ENCODE measurements at regions not wholly inside any gene's neighbourhood (a gene's known extent, or its start where the extent isn't known, plus 50 kb on each side); places are given as distances from the start of the nearest gene placed in this dataset.

- no peaks in the 10 kb centered on the region for H3K4me1 ChIP-seq
- no peaks in the 10 kb centered on the region; the same call in 1 of the 2 replicates for H3K9me3 ChIP-seq
- no peak overlapping the region for H3K4me3 ChIP-seq (ENCODE audit: low read depth, low read length)
- H3K36me3 ChIP-seq, result no peaks in the 10 kb centered on the region
- TF ChIP-seq CTCF (IDR thresholded peaks at IDR 0.05; ENCODE audit: low read depth, low read length), result no peak
- H3K27me3 ChIP-seq, result no peaks in the 10 kb centered on the region
- DNase-seq, result no peak
Measured at GRCh38 chr2:11009891-11010290, 98.2 kb downstream of the KCNF1 start.

- H3K27me3 ChIP-seq, result no peaks in the 10 kb centered on the region
- no peaks in the 10 kb centered on the region for H3K4me1 ChIP-seq
- TF ChIP-seq CTCF (IDR thresholded peaks at IDR 0.05; ENCODE audit: low read depth, low read length), result no peak
- H3K36me3 ChIP-seq, result no peaks in the 10 kb centered on the region
- H3K9me3 ChIP-seq, result no peaks in the 10 kb centered on the region; the same call in 1 of the 2 replicates
- no peak for DNase-seq
- H3K4me3 ChIP-seq (ENCODE audit: low read depth, low read length), result no peak overlapping the region
Measured at GRCh38 chr2:11011359-11011758, 99.6 kb downstream of the KCNF1 start.

- H3K36me3 ChIP-seq, result no peaks in the 10 kb centered on the region
- no peak overlapping the region for H3K4me3 ChIP-seq (ENCODE audit: low read depth, low read length)
- TF ChIP-seq CTCF (IDR thresholded peaks at IDR 0.05; ENCODE audit: low read depth, low read length), result no peak
- no peak for DNase-seq
- no peaks in the 10 kb centered on the region; the same call in 1 of the 2 replicates for H3K9me3 ChIP-seq
- no peaks in the 10 kb centered on the region for H3K27me3 ChIP-seq
- no peaks in the 10 kb centered on the region for H3K4me1 ChIP-seq
Measured at GRCh38 chr2:11012131-11012693, 100.5 kb downstream of the KCNF1 start.

GRCh38 chr2:11013196-11013595 is 101.5 kb downstream of the KCNF1 start:
- Histone ChIP-seq H3K9me3 (no peaks in the 10 kb centered on the region; the same call in 1 of the 2 replicates), H3K27me3 (no peaks in the 10 kb centered on the region), H3K4me3 (ENCODE audit: low read depth, low read length) (no peak overlapping the region), H3K4me1 (no peaks in the 10 kb centered on the region), H3K36me3 (no peaks in the 10 kb centered on the region)
- TF ChIP-seq CTCF (IDR thresholded peaks at IDR 0.05; ENCODE audit: low read depth, low read length), result no peak
- DNase-seq, result no peak

GRCh38 chr2:11014026-11014425 is 102.3 kb downstream of the KCNF1 start:
- no peak overlapping the region for H3K4me3 ChIP-seq (ENCODE audit: low read depth, low read length)
- H3K27me3 ChIP-seq, result no peaks in the 10 kb centered on the region

More at GRCh38 chr2:11014026-11014425, 102.3 kb downstream of the KCNF1 start:
- H3K36me3 ChIP-seq, result no peaks in the 10 kb centered on the region
- no peak for DNase-seq
- no peak for TF ChIP-seq CTCF (IDR thresholded peaks at IDR 0.05; ENCODE audit: low read depth, low read length)
- H3K4me1 ChIP-seq, result no peaks in the 10 kb centered on the region
- H3K9me3 ChIP-seq, result no peaks in the 10 kb centered on the region; the same call in 1 of the 2 replicates
